Neural cell (in vitro differentiated cells): ENCODE measurements at regions not wholly inside any gene's neighbourhood (a gene's known extent, or its start where the extent isn't known, plus 50 kb on each side); places are given as distances from the start of the nearest gene placed in this dataset.
A peak's percentile ranks its signal among the peaks of the same experiment; 100 is the strongest.

Experiments
- EP300 ChIP-seq: fragments of 450-650 bp; conservative IDR thresholded peaks from 2 replicates; pipeline ENCODE4 v1.6.1; 2014; ENCODE audit warnings: antibody characterized with exemption, mild to moderate bottlenecking, moderate library complexity; ENCODE audit not compliant: poor library complexity, severe bottlenecking
- EZH2 ChIP-seq: fragments of 200-600, 300-800 bp; shearing (Covaris generic), sonication (generic); IDR thresholded peaks from 2 replicates; pipeline ENCODE4 v1.6.1; 2014; ENCODE audit warnings: antibody characterized with exemption, low read length, borderline replicate concordance, mild to moderate bottlenecking; ENCODE audit not compliant: insufficient read depth, poor library complexity, severe bottlenecking
- MXI1 ChIP-seq: fragments of 450-650 bp; conservative IDR thresholded peaks from 2 replicates; pipeline ENCODE4 v1.6.1; 2014; ENCODE audit warnings: antibody characterized with exemption, mild to moderate bottlenecking; ENCODE audit not compliant: poor library complexity, severe bottlenecking
- POLR2AphosphoS5 ChIP-seq: IDR thresholded peaks from 2 replicates; pipeline ENCODE4 v1.6.1; 2012
- RAD21 ChIP-seq: fragments of 450-650 bp; conservative IDR thresholded peaks from 2 replicates; pipeline ENCODE4 v1.6.1; 2014; ENCODE audit warnings: antibody characterized with exemption, mild to moderate bottlenecking, moderate library complexity
- REST ChIP-seq: IDR thresholded peaks from 2 replicates; pipeline ENCODE4 v1.6.1; 2012; ENCODE audit warnings: borderline replicate concordance
- SMC3 ChIP-seq: fragments of 450-650 bp; conservative IDR thresholded peaks from 2 replicates; pipeline ENCODE4 v1.6.1; 2014; ENCODE audit warnings: antibody characterized with exemption, mild to moderate bottlenecking, moderate library complexity; ENCODE audit not compliant: poor library complexity
- TAF1 ChIP-seq: IDR thresholded peaks from 2 replicates; pipeline ENCODE4 v1.6.1; 2012; ENCODE audit warnings: low read depth
- TF ChIP-seq, protein P1 (sequence below): fragments of 450-650 bp; IDR thresholded peaks from 2 replicates; pipeline ENCODE4 v1.5.1; 2014; ENCODE audit warnings: antibody characterized with exemption, mild to moderate bottlenecking, moderate library complexity; ENCODE audit not compliant: poor library complexity, severe bottlenecking

- TF ChIP-seq POLR2AphosphoS5 (peak; percentile 61), EZH2 (no peak), REST (no peak), SMC3 (no peak), MXI1 (no peak), RAD21 (no peak), TAF1 (no peak), EP300 (peak; percentile 86)
- TF ChIP-seq, protein P1, sequence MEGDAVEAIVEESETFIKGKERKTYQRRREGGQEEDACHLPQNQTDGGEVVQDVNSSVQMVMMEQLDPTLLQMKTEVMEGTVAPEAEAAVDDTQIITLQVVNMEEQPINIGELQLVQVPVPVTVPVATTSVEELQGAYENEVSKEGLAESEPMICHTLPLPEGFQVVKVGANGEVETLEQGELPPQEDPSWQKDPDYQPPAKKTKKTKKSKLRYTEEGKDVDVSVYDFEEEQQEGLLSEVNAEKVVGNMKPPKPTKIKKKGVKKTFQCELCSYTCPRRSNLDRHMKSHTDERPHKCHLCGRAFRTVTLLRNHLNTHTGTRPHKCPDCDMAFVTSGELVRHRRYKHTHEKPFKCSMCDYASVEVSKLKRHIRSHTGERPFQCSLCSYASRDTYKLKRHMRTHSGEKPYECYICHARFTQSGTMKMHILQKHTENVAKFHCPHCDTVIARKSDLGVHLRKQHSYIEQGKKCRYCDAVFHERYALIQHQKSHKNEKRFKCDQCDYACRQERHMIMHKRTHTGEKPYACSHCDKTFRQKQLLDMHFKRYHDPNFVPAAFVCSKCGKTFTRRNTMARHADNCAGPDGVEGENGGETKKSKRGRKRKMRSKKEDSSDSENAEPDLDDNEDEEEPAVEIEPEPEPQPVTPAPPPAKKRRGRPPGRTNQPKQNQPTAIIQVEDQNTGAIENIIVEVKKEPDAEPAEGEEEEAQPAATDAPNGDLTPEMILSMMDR = no peak
Observed at GRCh38 chr2:210795506-210795905, 239.1 kb downstream of the CPS1 start.
